ENCODE measurements at regions not wholly inside any gene's neighbourhood (a gene's known extent, or its start where the extent isn't known, plus 50 kb on each side); places are given as distances from the start of the nearest gene placed in this dataset.

GRCh38 chr13:89057274-89057673 lies 1386.1 kb downstream of the SLITRK5 start:
- DNase-seq (ENCODE audit: low spot score) = no peak
- Mint-ChIP-seq H3K27me3 (ENCODE audit: unreplicated experiment) (no peaks in the 10 kb centered on the region), H3K9me3 (ENCODE audit: unreplicated experiment) (no peaks in the 10 kb centered on the region), H3K4me1 (ENCODE audit: unreplicated experiment) (peaks cover 4% of the 10 kb centered on the region), H3K36me3 (ENCODE audit: low read depth, unreplicated experiment) (no peaks in the 10 kb centered on the region), H3K27ac (ENCODE audit: unreplicated experiment) (no peak overlapping the region), H3K4me3 (ENCODE audit: unreplicated experiment) (no peak overlapping the region)
- no peak for TF ChIP-seq CTCF (IDR thresholded peaks at IDR 0.05; ENCODE audit: unreplicated experiment)

- H3K36me3 Mint-ChIP-seq (ENCODE audit: low read depth, unreplicated experiment) = no peaks in the 10 kb centered on the region
- H3K9me3 Mint-ChIP-seq (ENCODE audit: unreplicated experiment) = no peaks in the 10 kb centered on the region
- no peaks in the 10 kb centered on the region for H3K27me3 Mint-ChIP-seq (ENCODE audit: unreplicated experiment)
- peaks cover under 1% of the 10 kb centered on the region for H3K4me1 Mint-ChIP-seq (ENCODE audit: unreplicated experiment)
- H3K27ac Mint-ChIP-seq (ENCODE audit: unreplicated experiment) = no peak overlapping the region
- H3K4me3 Mint-ChIP-seq (ENCODE audit: unreplicated experiment) = no peak overlapping the region
- DNase-seq (ENCODE audit: low spot score) = no peak
- no peak for TF ChIP-seq CTCF (IDR thresholded peaks at IDR 0.05; ENCODE audit: unreplicated experiment)
These were observed 1386.7 kb downstream of the SLITRK5 start for GRCh38 chr13:89057862-89058261.

DNA sequence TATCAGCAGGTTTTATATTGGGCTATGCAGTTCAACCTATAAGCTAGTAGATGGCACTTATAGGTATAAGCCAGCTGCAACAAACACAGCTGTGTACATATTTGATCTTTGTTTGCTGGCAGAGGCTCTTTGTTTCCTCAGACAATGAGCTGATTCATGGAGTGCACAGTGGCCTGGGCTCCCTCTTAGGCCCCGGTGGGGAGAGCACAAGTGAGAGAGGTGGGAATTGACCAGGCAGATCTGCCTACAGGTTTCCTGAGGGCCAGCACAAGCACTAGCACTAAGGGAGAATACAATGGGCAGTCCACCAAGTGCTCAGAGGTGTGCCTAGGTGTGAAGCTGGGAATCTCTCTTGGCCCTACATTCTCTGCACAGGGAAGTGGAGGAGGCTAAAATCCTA lies 1390.7 kb downstream of the SLITRK5 start:
- TF ChIP-seq CTCF (IDR thresholded peaks at IDR 0.05; ENCODE audit: unreplicated experiment) = no peak
- H3K4me3 Mint-ChIP-seq (ENCODE audit: unreplicated experiment) = no peak overlapping the region
- no peaks in the 10 kb centered on the region for H3K4me1 Mint-ChIP-seq (ENCODE audit: unreplicated experiment)
- H3K9me3 Mint-ChIP-seq (ENCODE audit: unreplicated experiment) = no peaks in the 10 kb centered on the region
- H3K27me3 Mint-ChIP-seq (ENCODE audit: unreplicated experiment) = no peaks in the 10 kb centered on the region
- H3K27ac Mint-ChIP-seq (ENCODE audit: unreplicated experiment) = no peak overlapping the region
- H3K36me3 Mint-ChIP-seq (ENCODE audit: low read depth, unreplicated experiment) = no peaks in the 10 kb centered on the region
- DNase-seq (ENCODE audit: low spot score) = no peak

DNA sequence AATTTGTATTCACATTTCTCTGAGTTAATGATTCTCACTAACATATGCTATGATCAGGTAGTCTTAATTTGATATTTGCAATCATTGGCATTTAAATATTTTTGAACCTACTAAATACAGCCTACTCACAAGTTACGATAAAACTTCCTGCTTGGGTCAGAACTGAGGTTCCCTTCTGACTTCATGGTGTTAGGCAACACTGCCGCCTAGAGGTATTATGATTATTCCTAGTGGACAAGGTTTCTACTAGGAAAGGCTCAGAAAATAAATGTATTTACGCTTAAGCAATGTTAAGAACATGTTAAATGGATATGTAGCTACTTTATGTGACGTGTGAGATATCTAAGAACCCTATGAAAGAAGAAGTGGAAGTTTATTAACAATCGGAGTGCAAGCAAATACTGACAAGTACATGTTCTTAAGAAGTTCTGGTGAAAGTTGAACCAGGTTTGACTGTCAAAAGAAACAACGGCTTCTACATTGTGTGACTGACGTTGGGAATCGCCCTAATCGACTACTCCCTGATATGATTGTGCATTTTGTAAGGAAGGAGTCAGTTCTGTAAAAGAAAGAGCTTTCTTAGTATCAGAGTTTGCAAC lies 1395.8 kb downstream of the SLITRK5 start:
- Mint-ChIP-seq H3K27ac (ENCODE audit: unreplicated experiment) (no peak overlapping the region), H3K9me3 (ENCODE audit: unreplicated experiment) (no peaks in the 10 kb centered on the region), H3K4me3 (ENCODE audit: unreplicated experiment) (no peak overlapping the region), H3K36me3 (ENCODE audit: low read depth, unreplicated experiment) (no peaks in the 10 kb centered on the region), H3K4me1 (ENCODE audit: unreplicated experiment) (no peaks in the 10 kb centered on the region), H3K27me3 (ENCODE audit: unreplicated experiment) (no peaks in the 10 kb centered on the region)
- peak; percentile 60 for TF ChIP-seq CTCF (IDR thresholded peaks at IDR 0.05; ENCODE audit: unreplicated experiment)
- peak; percentile 56 for DNase-seq (ENCODE audit: low spot score)

DNA sequence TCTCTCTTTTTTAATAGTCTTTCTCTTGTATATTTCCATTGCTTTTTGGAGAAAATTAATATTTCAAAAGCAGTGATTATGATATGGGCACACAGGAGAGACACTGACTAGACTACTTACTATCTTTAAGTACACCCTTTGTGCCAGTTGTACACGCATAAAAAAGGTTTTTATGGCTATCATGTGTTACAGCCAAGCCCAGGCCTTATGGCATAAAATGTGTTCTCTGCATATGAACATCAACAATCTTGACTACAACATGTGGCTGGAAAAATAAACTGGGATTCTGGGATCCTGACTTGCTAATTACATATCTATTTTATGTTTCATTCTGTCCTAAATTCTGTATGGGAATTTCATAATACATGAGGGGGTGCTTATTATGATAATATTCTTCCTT lies 1401.8 kb downstream of the SLITRK5 start:
- no peak for DNase-seq (ENCODE audit: low spot score)
- no peaks in the 10 kb centered on the region for H3K36me3 Mint-ChIP-seq (ENCODE audit: low read depth, unreplicated experiment)
- no peak overlapping the region for H3K27ac Mint-ChIP-seq (ENCODE audit: unreplicated experiment)
- H3K27me3 Mint-ChIP-seq (ENCODE audit: unreplicated experiment) = no peaks in the 10 kb centered on the region
- H3K4me3 Mint-ChIP-seq (ENCODE audit: unreplicated experiment) = no peak overlapping the region
- no peaks in the 10 kb centered on the region for H3K9me3 Mint-ChIP-seq (ENCODE audit: unreplicated experiment)
- no peak for TF ChIP-seq CTCF (IDR thresholded peaks at IDR 0.05; ENCODE audit: unreplicated experiment)
- no peaks in the 10 kb centered on the region for H3K4me1 Mint-ChIP-seq (ENCODE audit: unreplicated experiment)
